ENCODE measurements at regions not wholly inside any gene's neighbourhood (a gene's known extent, or its start where the extent isn't known, plus 50 kb on each side); places are given as distances from the start of the nearest gene placed in this dataset.

DNA sequence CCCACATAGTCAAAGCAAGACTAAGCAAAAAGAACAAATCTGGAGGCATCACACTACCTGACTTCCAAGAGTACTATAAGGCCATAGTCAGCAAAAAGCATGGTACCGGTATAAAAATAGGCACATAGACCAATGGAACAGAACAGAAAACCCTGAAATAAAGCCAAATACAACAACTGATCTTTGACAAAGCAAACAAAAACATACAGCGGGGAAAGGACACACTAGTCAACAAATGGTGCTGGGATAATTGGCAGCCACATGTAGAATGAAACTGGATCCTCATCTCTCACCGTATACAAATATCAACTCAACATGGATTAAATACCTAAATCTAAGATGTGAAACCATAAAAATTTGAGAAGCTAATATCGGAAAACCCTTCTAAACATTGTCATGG, 819.3 kb upstream of the FRG1 start:
- TF ChIP-seq, protein P1, sequence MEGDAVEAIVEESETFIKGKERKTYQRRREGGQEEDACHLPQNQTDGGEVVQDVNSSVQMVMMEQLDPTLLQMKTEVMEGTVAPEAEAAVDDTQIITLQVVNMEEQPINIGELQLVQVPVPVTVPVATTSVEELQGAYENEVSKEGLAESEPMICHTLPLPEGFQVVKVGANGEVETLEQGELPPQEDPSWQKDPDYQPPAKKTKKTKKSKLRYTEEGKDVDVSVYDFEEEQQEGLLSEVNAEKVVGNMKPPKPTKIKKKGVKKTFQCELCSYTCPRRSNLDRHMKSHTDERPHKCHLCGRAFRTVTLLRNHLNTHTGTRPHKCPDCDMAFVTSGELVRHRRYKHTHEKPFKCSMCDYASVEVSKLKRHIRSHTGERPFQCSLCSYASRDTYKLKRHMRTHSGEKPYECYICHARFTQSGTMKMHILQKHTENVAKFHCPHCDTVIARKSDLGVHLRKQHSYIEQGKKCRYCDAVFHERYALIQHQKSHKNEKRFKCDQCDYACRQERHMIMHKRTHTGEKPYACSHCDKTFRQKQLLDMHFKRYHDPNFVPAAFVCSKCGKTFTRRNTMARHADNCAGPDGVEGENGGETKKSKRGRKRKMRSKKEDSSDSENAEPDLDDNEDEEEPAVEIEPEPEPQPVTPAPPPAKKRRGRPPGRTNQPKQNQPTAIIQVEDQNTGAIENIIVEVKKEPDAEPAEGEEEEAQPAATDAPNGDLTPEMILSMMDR (IDR thresholded peaks at IDR 0.05; ENCODE audit: insufficient read depth, low read length, missing control alignments): no peak
- CTCF ChIA-PET: interaction anchor here (1.8 kb wide), 1 partner anchor 9 kb away, joined by 5 read pairs; no protein-coding TSS in a partner anchor
- no peak overlapping the region for H3K4me3 ChIP-seq (ENCODE audit: low read depth, low read length)
- POLR2A ChIA-PET: no interaction called here
- DNase-seq (ENCODE audit: low read depth, low spot score): no peak

DNA sequence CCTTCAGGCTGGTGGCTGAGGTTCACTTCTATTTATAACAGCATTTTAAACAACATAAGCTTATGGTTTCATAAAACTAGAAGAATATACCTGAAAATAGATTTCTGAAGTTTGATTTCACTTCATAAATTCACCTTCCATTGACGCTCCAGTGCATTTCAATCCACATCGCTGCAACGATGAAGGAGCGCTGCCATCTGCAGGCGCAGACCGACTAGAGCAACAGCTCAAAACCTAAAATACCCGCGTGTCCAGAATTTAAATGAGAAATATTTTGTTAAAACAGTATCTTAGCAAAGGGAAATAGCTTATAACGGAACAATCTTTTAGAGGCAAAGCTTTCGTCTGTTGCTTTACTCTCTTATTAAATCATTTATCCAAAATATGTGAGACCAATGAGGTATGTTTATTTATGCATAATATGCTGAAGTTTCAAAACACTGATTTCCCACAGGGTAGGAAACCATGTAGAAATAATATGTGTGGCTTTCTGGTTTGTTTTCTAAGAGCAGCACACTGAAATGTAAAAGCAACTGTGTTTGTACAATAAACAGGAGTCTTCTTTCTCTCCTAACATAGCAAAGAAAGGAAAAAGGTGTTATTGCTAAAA, 816.4 kb upstream of the FRG1 start:
- ChIA-PET POLR2A (no interaction called here), CTCF (interaction anchor here (0.6 to 2.3 kb wide), 28 partner anchors 9 to 1999 kb away, joined by 3 to 17 read pairs (median 4); no protein-coding TSS in a partner anchor)
- no peak overlapping the region for H3K4me3 ChIP-seq (ENCODE audit: low read depth, low read length)
- TF ChIP-seq, protein P1 (IDR thresholded peaks at IDR 0.05; ENCODE audit: insufficient read depth, low read length, missing control alignments): peak; percentile 73
- DNase-seq (ENCODE audit: low read depth, low spot score): no peak

DNA sequence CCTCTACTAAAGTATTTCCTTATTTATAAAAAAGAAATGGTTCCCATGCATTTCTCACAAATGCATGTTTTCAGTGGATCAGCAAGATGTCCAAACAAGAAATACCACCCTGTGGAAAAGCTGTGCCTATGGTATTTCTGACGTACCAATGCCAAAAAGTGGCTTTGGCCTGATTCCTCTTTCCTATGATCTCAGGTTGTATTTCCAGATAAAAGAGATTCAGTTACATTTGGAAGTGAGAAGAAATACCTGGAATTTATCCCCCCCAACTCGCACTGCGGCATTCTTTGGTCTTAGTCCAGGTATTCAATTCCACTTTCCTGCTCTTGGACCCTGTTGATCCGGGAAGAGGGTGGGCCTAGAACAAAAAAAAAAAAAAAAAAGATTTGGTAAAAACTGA, 815.9 kb upstream of the FRG1 start:
- H3K4me3 ChIP-seq (ENCODE audit: low read depth, low read length): no peak overlapping the region
- TF ChIP-seq, protein P1 (IDR thresholded peaks at IDR 0.05; ENCODE audit: insufficient read depth, low read length, missing control alignments): no peak
- CTCF ChIA-PET: interaction anchor here (0.7 to 2.3 kb wide), 18 partner anchors 8 to 1513 kb away, joined by 3 to 17 read pairs (median 5); no protein-coding TSS in a partner anchor
- POLR2A ChIA-PET: no interaction called here
- DNase-seq (ENCODE audit: low read depth, low spot score): no peak

DNA sequence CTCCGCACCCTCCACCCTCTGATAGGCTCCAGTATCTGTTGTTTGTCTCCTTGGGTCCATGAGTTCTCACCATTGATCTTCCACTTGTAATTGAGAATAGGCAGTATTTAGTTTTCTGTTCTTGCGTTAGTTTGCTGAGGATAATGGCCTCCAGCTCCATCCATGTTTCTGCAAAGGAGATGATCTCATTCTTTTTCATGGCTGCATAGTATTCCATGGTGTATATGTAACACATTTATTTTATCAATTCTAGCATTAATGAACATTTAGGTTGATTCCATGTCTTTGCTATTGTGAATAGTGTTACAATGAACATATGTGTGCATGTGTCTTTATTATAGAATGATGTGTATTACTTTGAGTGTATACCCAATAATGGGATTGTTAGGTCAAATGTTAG, 814.6 kb upstream of the FRG1 start:
- POLR2A ChIA-PET: no interaction called here
- TF ChIP-seq, protein P1 (IDR thresholded peaks at IDR 0.05; ENCODE audit: insufficient read depth, low read length, missing control alignments): no peak
- no peak for DNase-seq (ENCODE audit: low read depth, low spot score)
- CTCF ChIA-PET: no interaction called here
- no peak overlapping the region for H3K4me3 ChIP-seq (ENCODE audit: low read depth, low read length)

DNA sequence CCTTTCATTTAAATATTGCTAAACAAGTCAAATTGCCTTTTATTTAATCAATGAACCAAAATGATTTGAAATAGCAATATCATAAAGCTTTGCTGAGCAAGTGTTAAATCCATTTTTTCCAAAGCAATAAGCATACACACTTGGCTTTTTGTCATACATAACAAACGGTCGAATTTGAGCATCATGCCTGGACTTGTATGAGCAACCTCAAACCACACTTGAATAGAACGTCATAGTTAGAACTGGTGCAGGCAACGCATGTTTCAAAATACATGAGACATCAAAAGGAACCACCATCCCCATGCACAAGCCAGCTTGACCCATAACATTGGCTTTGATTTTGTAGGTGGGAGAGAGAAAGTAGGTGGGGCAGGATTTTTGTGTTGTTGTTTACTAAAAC, 812.3 kb upstream of the FRG1 start:
- H3K4me3 ChIP-seq (ENCODE audit: low read depth, low read length): no peak overlapping the region
- no peak for DNase-seq (ENCODE audit: low read depth, low spot score)
- ChIA-PET CTCF (no interaction called here), POLR2A (no interaction called here)
- TF ChIP-seq, protein P1 (IDR thresholded peaks at IDR 0.05; ENCODE audit: insufficient read depth, low read length, missing control alignments): no peak

DNA sequence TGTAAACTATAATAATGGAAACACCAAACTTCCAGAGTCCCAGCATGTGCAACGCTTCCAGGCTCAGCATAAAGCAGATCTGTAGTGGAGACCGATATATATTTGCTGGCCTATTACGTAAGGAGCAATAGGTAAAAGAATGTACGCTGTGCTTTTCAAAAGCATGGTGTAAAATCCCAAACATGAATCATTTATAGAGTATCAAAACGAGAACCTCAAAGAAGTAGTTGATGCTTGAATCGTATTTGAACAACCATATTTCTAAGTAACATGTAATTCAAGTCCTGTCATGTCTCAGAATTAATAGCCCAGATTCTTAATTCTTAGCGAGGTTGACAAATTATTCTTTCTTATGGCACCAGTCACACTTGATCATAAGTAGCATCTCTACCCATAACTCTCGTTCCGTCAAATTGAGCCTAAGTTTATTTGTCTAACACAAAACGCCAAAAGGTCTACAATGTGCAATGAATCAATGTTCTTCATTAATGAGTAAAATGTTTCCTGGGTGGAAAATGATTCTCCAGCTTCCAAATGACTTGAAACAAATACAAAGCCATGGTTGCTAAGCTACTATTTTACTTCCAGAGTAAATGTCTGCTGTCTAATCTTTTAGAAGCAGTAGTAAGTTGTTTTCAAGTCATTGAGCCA, 811.5 kb upstream of the FRG1 start:
- DNase-seq (ENCODE audit: low read depth, low spot score): no peak
- ChIA-PET POLR2A (no interaction called here), CTCF (interaction anchor here (0.7 kb wide), 1 partner anchor 73 kb away, joined by 3 read pairs; no protein-coding TSS in a partner anchor)
- TF ChIP-seq, protein P1 (IDR thresholded peaks at IDR 0.05; ENCODE audit: insufficient read depth, low read length, missing control alignments): no peak
- no peak overlapping the region for H3K4me3 ChIP-seq (ENCODE audit: low read depth, low read length)
